ENCODE measurements at regions not wholly inside any gene's neighbourhood (a gene's known extent, or its start where the extent isn't known, plus 50 kb on each side); places are given as distances from the start of the nearest gene placed in this dataset.

- TF ChIP-seq, protein P1, sequence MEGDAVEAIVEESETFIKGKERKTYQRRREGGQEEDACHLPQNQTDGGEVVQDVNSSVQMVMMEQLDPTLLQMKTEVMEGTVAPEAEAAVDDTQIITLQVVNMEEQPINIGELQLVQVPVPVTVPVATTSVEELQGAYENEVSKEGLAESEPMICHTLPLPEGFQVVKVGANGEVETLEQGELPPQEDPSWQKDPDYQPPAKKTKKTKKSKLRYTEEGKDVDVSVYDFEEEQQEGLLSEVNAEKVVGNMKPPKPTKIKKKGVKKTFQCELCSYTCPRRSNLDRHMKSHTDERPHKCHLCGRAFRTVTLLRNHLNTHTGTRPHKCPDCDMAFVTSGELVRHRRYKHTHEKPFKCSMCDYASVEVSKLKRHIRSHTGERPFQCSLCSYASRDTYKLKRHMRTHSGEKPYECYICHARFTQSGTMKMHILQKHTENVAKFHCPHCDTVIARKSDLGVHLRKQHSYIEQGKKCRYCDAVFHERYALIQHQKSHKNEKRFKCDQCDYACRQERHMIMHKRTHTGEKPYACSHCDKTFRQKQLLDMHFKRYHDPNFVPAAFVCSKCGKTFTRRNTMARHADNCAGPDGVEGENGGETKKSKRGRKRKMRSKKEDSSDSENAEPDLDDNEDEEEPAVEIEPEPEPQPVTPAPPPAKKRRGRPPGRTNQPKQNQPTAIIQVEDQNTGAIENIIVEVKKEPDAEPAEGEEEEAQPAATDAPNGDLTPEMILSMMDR (IDR thresholded peaks at IDR 0.05; ENCODE audit: low read depth, low read length) = no peak
- DNase-seq (ENCODE audit: extremely low read depth, low read depth) = no peak
Measured at GRCh38 chr14:65834051-65834450, 421.5 kb downstream of the FUT8 start.

DNA sequence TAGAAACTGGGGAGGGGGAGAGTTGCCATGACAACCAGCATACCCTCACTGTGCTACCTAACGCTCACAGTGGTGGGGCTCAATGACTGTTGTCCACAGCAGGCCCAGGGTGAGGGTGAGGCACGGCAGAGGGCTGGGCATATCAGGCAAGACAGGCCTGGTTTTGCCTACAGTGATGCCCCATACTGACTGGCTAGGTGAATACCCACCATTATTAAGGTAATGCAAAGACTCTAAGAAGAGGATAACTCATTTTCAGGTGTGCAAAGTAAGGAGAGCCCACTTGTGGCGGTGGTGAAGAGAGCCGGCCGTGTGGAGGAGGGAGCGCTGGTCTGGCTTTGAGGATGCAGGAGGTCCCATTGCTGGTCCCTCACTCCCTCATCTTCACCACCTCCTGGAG is 422.3 kb downstream of the FUT8 start:
- DNase-seq (ENCODE audit: extremely low read depth, low read depth) = no peak
- TF ChIP-seq, protein P1 (IDR thresholded peaks at IDR 0.05; ENCODE audit: low read depth, low read length) = no peak

DNA sequence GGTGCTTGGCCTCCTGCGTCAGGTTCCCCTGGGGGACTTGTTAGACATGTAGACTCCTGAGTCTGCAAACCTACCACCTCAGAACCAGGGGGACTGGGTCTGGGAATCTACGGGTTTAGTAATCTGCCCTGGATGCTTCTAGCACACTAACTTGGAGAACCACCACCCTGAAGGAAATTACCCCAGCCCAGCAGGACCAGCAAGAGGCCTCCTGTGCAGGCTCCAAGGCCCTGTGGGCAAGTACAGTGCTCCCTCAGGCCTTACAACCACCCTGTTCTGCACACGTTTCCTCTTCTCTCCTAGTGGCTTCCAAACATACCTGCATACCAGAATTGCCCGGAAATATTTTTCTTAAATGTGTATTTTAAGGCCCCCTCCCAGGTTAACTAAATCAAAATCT is 423.0 kb downstream of the FUT8 start:
- TF ChIP-seq, protein P1 (IDR thresholded peaks at IDR 0.05; ENCODE audit: low read depth, low read length) = no peak
- no peak for DNase-seq (ENCODE audit: extremely low read depth, low read depth)

GRCh38 chr14:65838565-65838964 is 426.0 kb downstream of the FUT8 start:
- DNase-seq (ENCODE audit: extremely low read depth, low read depth) = no peak
- TF ChIP-seq, protein P1 (IDR thresholded peaks at IDR 0.05; ENCODE audit: low read depth, low read length) = no peak

- no peak for DNase-seq (ENCODE audit: extremely low read depth, low read depth)
- TF ChIP-seq, protein P1 (IDR thresholded peaks at IDR 0.05; ENCODE audit: low read depth, low read length) = no peak
Measured at GRCh38 chr14:65840118-65840751, 427.7 kb downstream of the FUT8 start.

DNA sequence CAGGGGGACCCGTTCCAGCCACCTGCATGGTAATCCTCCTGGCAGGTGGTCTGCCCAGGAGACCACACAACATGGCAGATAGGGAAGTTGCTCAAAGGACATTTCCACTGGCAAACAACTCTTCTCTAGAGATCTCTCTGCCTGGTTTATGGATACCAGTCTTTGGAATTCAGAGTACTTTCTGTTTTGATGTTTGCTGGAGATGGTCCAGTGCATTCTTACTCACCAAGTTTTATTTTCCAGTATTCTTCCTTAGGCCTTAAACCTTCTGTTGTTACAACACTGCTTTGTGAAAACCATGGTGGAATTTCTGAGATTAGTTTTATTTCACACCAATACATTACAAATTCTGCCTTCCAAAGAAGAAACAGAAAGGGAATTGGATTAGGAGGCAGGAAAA is 428.3 kb downstream of the FUT8 start:
- TF ChIP-seq, protein P1 (IDR thresholded peaks at IDR 0.05; ENCODE audit: low read depth, low read length) = no peak
- DNase-seq (ENCODE audit: extremely low read depth, low read depth) = no peak

- no peak for DNase-seq (ENCODE audit: extremely low read depth, low read depth)
Measured at GRCh38 chr14:65846196-65846868, 433.8 kb downstream of the FUT8 start.

More at GRCh38 chr14:65846196-65846868, 433.8 kb downstream of the FUT8 start:
- TF ChIP-seq, protein P1 (IDR thresholded peaks at IDR 0.05; ENCODE audit: low read depth, low read length) = no peak

Measured in AG09319 (cell line).